Breast epithelium (tissue), 3 donors: ENCODE measurements at regions not wholly inside any gene's neighbourhood (a gene's known extent, or its start where the extent isn't known, plus 50 kb on each side); places are given as distances from the start of the nearest gene placed in this dataset.

Experiments used
- CTCF ChIP-seq, 3 donors: fragments of 450-650 bp; IDR thresholded peaks; one replicate each; pipeline ENCODE4 v1.5.1; 2016 to 2017; ENCODE audit warnings: antibody characterized with exemption in 3 of 3, mild to moderate bottlenecking in 3 of 3, moderate library complexity in 3 of 3
- POLR2A ChIP-seq: fragments of 450-650 bp; IDR thresholded peaks from one replicate; pipeline ENCODE4 v1.6.1; 2016; ENCODE audit warnings: antibody characterized with exemption, mild to moderate bottlenecking, moderate library complexity
- POLR2AphosphoS5 ChIP-seq, 3 donors: sonication (generic); formaldehyde crosslinking; IDR thresholded peaks; one replicate each; pipeline ENCODE4 v1.6.1; 2017; ENCODE audit warnings: antibody characterized with exemption in 3 of 3

DNA sequence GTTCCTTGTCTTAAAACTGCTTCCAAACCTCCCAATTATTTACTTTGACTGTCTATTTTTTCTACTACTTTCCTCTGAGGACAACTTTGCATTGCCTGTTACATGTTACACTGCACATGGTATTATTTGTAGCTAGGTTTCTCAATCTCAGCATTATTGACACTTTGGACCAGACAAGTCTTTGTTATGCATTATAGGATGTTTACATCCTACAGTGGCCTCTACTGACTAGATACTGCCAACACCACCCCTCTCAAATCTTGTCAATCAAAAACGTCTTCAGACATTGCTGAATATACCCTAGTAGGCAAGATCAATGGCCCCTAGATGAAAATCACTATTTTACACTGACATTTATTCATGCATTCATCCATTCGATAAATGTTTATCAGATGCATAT is 129.6 kb upstream of the DNAJC10 start:
- TF ChIP-seq CTCF (IDR thresholded peaks at IDR 0.05) (no peak), POLR2A (no peak), POLR2AphosphoS5 (IDR thresholded peaks at IDR 0.05) (no peak)
